DMS 273 (cell line): ENCODE measurements at regions not wholly inside any gene's neighbourhood (a gene's known extent, or its start where the extent isn't known, plus 50 kb on each side); places are given as distances from the start of the nearest gene placed in this dataset.

Experiments
- DNase-seq: peaks from one replicate; lab custom pipeline; 2025; ENCODE audit not compliant: unreplicated experiment; lab: John Stamatoyannopoulos, UW

- DNase-seq, result no peak
These were observed 92.3 kb upstream of the UPP2 start for GRCh38 chr2:158009399-158009798.

GRCh38 chr2:158006961-158007719 is 94.5 kb upstream of the UPP2 start:
- peak; percentile 24 for DNase-seq

- DNase-seq, result peak; percentile 70
These were observed 97.4 kb upstream of the UPP2 start for GRCh38 chr2:158004126-158004764.

- no peak for DNase-seq
These were observed 99.6 kb upstream of the UPP2 start for GRCh38 chr2:158002079-158002478.

DNA sequence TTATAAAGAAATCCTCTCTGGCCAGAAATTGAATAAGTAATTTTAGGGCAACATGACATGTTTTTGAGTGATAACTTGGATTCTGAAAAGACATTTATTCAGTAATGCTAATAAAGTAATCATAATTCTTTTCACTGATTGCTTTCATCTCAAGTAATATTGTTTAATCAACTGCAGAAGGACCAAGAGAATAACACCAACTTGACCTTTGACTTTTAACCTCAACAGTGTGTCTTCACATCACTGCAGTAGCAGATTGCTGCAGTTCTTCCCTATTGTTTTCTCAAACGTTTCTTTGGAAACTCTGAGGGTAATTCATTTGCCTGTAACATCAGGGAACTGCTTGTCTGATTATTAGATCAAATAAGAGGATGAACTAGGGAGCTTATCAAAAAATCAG is 104.9 kb upstream of the UPP2 start:
- no peak for DNase-seq

DNA sequence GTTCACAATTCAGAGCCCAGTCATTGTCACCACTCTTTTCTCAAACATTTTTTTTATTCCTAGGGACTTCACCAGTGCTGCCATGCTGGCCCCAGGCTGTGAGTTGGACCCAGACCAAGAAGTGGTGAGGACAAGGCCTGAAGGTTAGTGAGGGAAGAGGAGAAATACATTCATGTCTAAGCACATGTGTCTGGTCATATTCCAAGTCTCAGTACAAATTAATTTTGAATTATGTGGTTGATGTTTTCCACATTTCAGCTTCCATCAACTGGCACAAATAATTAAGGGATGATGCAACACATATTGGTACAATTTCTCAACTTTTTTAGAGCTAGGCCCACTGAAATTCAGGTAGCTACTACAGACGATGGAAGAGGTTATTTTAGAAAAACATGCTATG is 106.6 kb upstream of the UPP2 start:
- no peak for DNase-seq

- DNase-seq, result no peak
These were observed 109.7 kb upstream of the UPP2 start for GRCh38 chr2:157991932-157992331.

GRCh38 chr2:157990173-157990572 is 111.5 kb upstream of the UPP2 start:
- peak; percentile 65 for DNase-seq

- peak; percentile 62 for DNase-seq
These were observed 112.4 kb upstream of the UPP2 start for GRCh38 chr2:157989227-157989626.

GRCh38 chr2:157986761-157987160 is 110.6 kb upstream of the ACVR1 start:
- peak; percentile 54 for DNase-seq

DNA sequence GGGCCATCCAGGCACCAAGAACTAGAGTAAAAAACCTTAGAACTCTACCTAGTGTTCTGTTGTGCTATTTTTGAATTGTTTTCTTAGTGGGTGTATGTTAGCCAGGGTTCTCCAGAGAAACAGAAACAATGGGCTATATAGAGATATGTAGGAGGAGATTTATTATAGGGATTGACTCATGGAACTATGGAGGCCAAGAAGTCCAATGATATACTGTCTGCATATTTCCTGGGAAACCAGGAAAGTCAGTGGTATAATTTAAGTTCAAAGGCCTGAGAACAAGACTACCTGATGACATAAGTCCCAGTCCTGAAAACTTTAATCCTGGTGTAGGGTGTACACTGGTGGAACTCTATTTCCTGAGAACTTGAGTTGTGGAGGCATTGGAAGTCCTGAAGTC is 108.7 kb upstream of the ACVR1 start:
- no peak for DNase-seq

- DNase-seq, result no peak
These were observed 103.9 kb upstream of the ACVR1 start for GRCh38 chr2:157980020-157980419.

DNA sequence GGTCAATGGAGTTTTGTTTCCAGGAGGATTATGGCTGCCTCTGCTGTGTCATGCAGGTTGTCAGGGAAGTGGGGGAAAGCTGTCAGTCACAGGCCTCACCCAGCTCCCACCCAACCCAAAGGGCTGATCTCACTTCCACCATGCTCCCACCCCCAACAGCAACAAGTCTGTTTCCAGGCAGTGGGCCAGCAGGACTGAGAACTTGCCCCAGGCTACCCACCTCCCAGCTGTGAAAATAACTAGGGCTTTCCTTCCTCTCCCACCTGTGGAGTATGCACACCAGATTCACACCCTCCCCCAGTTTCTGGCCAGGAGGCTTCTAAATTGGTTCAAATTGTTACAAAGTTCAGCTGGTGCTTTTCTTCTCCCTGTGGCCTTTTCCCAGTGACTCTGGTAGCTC is 95.6 kb upstream of the ACVR1 start:
- peak; percentile 64 for DNase-seq

DNA sequence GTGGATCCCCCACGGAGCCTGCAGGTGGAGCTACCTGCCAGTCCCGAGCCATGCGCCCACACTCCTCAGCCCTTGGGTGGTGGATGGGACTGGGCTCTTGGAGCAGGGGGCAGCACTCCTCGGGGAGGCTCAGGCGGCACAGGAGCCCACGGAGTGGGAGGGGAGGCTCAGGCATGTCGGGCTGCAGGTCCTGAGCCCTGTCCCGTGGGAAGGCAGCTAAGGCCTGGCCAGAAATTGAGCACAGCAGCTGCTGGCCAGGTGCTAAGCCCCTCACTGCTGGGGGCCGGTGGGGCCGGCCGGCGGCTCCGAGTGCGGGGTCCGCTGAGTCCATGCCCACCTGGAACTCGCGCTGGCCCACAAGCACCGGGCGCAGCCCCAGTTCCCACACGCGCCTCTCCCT is 91.7 kb upstream of the ACVR1 start:
- no peak for DNase-seq

DNA sequence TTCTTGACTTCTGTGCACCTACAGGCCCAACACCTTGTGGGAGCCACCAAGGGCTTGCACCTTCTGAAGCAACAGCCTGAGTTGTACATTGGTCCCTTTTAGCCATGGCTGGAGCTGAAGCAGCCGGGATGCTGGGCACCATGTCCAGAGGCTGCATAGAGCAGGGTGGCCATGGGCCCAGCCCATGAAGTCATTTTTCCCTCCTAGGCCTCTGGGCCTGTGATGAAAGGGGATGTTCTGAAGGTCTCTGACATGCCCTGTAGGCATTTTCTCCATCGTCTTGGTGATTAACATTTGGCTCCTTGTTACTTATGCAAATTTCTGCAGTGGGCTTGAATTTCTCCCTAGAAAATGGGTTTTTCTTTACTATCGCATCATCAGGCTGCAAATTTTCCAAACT is 83.1 kb upstream of the ACVR1 start:
- no peak for DNase-seq

DNA sequence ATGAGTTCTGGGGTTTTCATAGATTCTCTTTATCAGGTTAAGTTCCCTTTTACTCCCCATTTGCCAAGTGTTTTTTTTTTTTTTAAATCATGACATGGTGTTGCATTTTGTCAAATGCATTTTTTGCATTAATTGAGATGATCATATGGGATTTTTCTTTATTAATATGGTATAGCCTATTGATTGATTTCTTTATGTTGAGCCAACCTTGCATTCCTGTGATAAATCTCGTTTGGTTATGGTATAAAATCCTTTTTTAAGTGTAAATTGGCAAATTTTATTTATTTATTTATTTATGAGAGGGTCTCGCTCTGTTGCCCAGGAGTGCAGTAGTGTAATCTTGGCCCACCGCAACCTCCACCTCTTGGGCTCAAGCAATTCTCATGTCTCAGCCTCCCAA is 81.5 kb upstream of the ACVR1 start:
- no peak for DNase-seq

DNA sequence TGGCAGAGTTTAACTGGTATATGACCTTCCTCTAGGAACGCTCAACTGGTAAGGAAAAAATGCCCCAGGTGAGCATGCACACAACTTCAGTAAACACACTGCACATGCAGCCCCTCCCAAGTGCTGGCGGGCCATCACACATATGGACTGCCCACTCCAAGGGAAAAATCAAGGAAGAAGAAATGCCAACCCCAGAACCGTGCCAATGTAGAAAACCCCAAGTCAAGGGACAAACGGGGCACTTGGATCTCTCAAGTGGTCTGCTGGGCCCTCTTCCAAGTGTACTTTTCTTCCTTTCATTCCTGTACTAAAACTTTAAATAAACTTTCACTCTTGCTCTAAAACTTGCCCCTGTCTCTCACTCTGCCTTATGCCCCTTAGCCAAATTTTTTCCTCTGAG is 76.4 kb upstream of the ACVR1 start:
- DNase-seq, result no peak

DNA sequence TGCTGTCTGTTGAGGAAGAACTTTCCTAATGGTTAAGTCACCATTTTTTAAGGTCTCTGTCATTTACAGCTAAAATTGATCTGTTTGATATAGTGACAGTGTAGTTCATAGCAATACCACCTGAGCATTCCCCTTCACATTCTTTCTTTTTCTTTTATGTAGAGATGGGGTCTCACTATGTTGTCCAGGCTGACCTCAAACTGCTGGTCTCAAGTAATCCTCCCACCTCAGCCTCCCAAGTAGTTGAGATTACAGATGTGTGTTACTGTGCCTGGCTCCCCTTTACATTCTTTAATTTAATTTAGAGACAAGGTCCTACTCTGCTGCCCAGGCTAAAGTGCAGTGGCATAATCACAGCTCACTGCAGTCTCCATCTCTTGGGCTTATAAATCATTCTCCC is 72.7 kb upstream of the ACVR1 start:
- no peak for DNase-seq

DNA sequence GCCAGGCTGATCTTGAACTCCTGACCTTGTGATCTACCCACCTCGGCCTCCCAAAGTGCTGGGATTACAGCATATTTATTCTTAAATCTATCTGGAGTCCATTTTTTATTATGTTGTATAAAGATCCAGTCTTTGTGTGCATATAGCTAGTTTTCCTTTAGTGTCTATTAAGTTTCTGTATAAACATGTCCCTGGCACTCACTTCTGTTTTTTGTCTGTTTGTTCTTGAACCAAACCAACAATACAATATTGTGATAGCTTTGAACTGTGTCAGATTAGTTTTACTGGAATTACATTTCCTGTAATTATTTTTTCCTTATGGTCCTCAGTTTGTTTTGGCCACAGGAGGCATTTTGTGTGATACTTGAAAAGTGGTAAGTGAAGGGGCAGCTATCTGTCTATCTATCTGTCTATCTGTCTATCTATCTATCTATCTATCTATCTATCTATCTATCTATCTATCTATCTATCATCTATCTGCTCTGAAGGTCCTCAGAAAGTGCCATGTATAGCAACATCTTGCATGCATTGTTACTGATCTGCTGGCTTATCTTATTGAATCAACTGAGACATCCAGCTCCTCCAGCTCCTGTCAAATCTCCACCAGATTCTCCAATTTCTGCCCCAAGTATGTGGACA is 70.9 kb upstream of the ACVR1 start:
- DNase-seq, result no peak

- no peak for DNase-seq
These were observed 63.9 kb upstream of the ACVR1 start for GRCh38 chr2:157940024-157940423.

GRCh38 chr2:157938556-157938955 is 62.4 kb upstream of the ACVR1 start:
- DNase-seq, result no peak

GRCh38 chr2:157936406-157936805 is 60.3 kb upstream of the ACVR1 start:
- no peak for DNase-seq
